Body of pancreas (tissue), 4 donors: ENCODE measurements at regions not wholly inside any gene's neighbourhood (a gene's known extent, or its start where the extent isn't known, plus 50 kb on each side); places are given as distances from the start of the nearest gene placed in this dataset.

Source experiments
- ATAC-seq: fragments of 150-250 bp; one replicate; pipeline ENCODE4 v1.9.1; 2016
- DNase-seq, 4 donors: peaks; one replicate each; pipeline ENCODE4 v3.0.0-alpha.2; 2019
- H3K27ac ChIP-seq, 4 donors: fragments of 200-600 bp; sonication (generic); 1 replicate in 3 of 4; 2 replicates in 1 of 4; pipeline versions ENCODE4 v1.5.1 to v1.6.1; 2016 to 2019; ENCODE audit warnings: mild to moderate bottlenecking in 1 of 4, mixed read lengths in 1 of 4, moderate library complexity in 1 of 4
- H3K27me3 ChIP-seq, 2 donors: fragments of 200-600 bp; sonication (generic); one replicate each; pipeline ENCODE4 v1.6.0; 2016; ENCODE audit warnings: mild to moderate bottlenecking in 1 of 2
- H3K36me3 ChIP-seq, 2 donors: fragments of 200-600 bp; sonication (generic); replicated peaks in 1 of 2; 2 replicates each; pipeline ENCODE4 v1.5.1; 2016; ENCODE audit warnings: low read depth in 2 of 2; ENCODE audit not compliant: insufficient read depth in 1 of 2
- H3K4me1 ChIP-seq: fragments of 200-600 bp; sonication (generic); one replicate; pipeline ENCODE4 v1.6.0; 2016
- H3K4me3 ChIP-seq, 2 donors: fragments of 200-600 bp; sonication (generic); 1 replicate in 1 of 2; 2 replicates in 1 of 2; pipeline ENCODE4 v1.5.1; 2016 to 2019
- H3K9me3 ChIP-seq, 3 donors: fragments of 200-600 bp; sonication (generic); 1 replicate in 2 of 3; 2 replicates in 1 of 3; pipeline ENCODE4 v1.5.1; 2016
- POLR2A ChIP-seq, 3 donors: fragments of 450-650 bp; IDR thresholded peaks; one replicate each; pipeline ENCODE4 v1.6.1; 2016; ENCODE audit warnings: antibody characterized with exemption in 3 of 3, mild to moderate bottlenecking in 2 of 3
- WGBS, 2 donors: methylation state at CpG; one replicate each; pipeline ENCODE4 v1.1.5; 2017; 5-methylcytosine and 5-hydroxymethylcytosine counted together
- intact Hi-C: fragments of 100-400 bp; cut with DNase I; formaldehyde crosslinking; loops from one replicate; pipeline ENCODE4 v1.15.1; 2023
- TF ChIP-seq, protein P1 (sequence below), 7 experiments: fragments of 450-650 bp in 4 of 7; fragments of 200-600 bp in 3 of 7; sonication (generic) in 3 of 7; IDR thresholded peaks; one replicate each; pipeline ENCODE4 v1.5.1; 2016 to 2019; ENCODE audit warnings: antibody characterized with exemption in 7 of 7

DNA sequence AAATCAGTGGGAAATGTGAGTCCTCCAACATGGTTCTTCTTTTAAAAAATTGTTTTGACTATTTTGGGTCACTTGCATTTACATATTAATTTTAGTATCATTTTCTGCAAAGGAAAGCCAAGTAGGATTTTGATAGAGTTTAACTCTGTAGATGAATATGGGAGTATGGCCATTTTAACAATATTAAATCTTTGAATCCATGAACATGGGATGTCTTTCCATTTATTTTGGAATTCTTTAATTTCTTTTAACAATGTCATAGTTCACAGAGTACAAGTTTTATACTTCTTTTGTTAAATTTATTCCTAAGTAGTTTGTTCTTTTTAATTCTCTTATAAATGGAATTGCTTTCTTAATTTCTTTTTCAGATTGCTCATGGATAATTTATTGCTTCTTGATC lies 56.5 kb upstream of the ARMC2 start:
- intact Hi-C loops = no loop called here
- DNase-seq (no peak), ATAC-seq (no peak)
- no peak overlapping the region for H3K4me3 ChIP-seq
- H3K27ac ChIP-seq = no peak overlapping the region
- H3K36me3 ChIP-seq = no peaks in the 10 kb centered on the region
- H3K9me3 ChIP-seq = no peaks in the 10 kb centered on the region
- no peak for TF ChIP-seq POLR2A (IDR thresholded peaks at IDR 0.05)
- TF ChIP-seq, protein P1, sequence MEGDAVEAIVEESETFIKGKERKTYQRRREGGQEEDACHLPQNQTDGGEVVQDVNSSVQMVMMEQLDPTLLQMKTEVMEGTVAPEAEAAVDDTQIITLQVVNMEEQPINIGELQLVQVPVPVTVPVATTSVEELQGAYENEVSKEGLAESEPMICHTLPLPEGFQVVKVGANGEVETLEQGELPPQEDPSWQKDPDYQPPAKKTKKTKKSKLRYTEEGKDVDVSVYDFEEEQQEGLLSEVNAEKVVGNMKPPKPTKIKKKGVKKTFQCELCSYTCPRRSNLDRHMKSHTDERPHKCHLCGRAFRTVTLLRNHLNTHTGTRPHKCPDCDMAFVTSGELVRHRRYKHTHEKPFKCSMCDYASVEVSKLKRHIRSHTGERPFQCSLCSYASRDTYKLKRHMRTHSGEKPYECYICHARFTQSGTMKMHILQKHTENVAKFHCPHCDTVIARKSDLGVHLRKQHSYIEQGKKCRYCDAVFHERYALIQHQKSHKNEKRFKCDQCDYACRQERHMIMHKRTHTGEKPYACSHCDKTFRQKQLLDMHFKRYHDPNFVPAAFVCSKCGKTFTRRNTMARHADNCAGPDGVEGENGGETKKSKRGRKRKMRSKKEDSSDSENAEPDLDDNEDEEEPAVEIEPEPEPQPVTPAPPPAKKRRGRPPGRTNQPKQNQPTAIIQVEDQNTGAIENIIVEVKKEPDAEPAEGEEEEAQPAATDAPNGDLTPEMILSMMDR (IDR thresholded peaks at IDR 0.05) = no peak
- no peaks in the 10 kb centered on the region for H3K27me3 ChIP-seq
- peaks cover 38% of the 10 kb centered on the region for H3K4me1 ChIP-seq

DNA sequence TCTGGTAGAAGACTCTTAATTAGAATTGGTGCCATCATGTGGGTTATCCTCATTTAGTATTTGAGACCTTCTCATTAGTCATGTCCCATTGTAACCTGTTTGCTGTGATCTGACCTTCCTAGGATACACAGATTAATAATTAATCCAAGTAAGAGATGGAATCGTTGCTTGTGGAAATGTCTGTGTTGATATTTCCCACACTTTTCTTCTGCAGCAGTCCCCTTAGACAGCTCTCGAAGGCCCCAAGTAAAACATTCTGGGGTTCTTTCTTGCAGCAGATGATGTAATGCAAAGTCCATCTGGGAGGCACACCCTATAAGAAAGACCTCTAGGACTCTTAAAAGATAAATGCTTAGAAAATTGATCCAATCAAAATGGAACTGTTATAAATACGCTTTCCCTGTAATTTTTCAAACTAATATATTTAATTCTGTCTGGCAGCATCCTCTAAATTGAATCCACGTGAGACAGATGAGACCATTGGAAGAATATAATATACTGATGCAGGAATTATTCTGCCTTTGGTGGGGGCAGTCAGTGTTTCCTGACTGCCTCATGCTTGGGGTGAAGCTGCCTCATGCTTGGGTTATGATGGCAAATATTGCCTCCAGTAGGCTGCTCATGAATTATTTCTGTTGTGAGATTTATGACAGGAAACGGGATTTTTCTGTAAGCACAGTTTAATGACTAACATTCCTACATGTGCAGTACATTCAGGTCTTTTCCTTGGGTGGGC lies 54.5 kb upstream of the ARMC2 start:
- ATAC-seq (peak; percentile 26), DNase-seq (no peak)
- Histone ChIP-seq H3K9me3 (no peaks in the 10 kb centered on the region), H3K4me1 (peaks cover 58% of the 10 kb centered on the region), H3K27me3 (no peaks in the 10 kb centered on the region), H3K36me3 (no peaks in the 10 kb centered on the region), H3K27ac (peak overlapping the region in 1 of 4 donors; percentile 22), H3K4me3 (no peak overlapping the region)
- intact Hi-C loops = no loop called here
- TF ChIP-seq POLR2A (IDR thresholded peaks at IDR 0.05) = no peak
- TF ChIP-seq, protein P1 (IDR thresholded peaks at IDR 0.05) = no peak
- WGBS, 2 donors = 33 to 48% methylated on average over 5 of the region's 5 CpGs

DNA sequence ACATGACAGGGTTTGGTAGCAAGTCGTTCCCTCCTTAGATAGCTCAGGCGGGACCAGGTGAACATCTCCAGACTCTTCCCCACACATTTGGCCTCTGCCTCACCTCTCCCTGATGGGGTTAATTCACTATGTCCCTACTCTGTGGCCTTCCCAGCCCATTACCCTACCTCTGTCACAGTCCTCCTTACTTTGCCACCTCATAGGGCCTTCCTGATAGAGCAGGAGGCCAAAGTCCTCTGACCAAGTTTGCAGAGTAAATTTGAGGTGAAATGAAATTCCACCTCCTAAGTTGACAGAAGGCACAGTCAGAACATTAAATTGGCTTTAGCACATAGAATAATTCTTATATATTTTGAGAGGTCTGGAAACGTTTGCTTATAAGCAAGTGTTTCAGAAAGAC lies 53.1 kb upstream of the ARMC2 start:
- Histone ChIP-seq H3K4me1 (peaks cover 61% of the 10 kb centered on the region), H3K27ac (peak overlapping the region in 3 of 4 donors; percentile 40 to 62 (median 48)), H3K27me3 (no peaks in the 10 kb centered on the region), H3K9me3 (no peaks in the 10 kb centered on the region), H3K4me3 (no peak overlapping the region), H3K36me3 (no peaks in the 10 kb centered on the region)
- 46 to 48% methylated on average over 3 of the region's 3 CpGs for WGBS, 2 donors
- intact Hi-C loops = no loop called here
- TF ChIP-seq POLR2A (IDR thresholded peaks at IDR 0.05) = no peak
- TF ChIP-seq, protein P1 (IDR thresholded peaks at IDR 0.05) = no peak
- no peak for DNase-seq
- no peak for ATAC-seq

GRCh38 chr6:108795814-108796213 lies 52.4 kb upstream of the ARMC2 start:
- 65 to 71% methylated on average over 5 of the region's 5 CpGs for WGBS, 2 donors
- Histone ChIP-seq H3K4me1 (peaks cover 61% of the 10 kb centered on the region), H3K9me3 (no peaks in the 10 kb centered on the region), H3K4me3 (no peak overlapping the region), H3K27me3 (no peaks in the 10 kb centered on the region), H3K36me3 (no peaks in the 10 kb centered on the region), H3K27ac (peak overlapping the region in 2 of 4 donors; percentile 44 to 48)
- intact Hi-C loops = no loop called here
- DNase-seq (no peak), ATAC-seq (no peak)
- TF ChIP-seq POLR2A (IDR thresholded peaks at IDR 0.05) = no peak
- TF ChIP-seq, protein P1 (IDR thresholded peaks at IDR 0.05) = no peak

- peak in 1 of 4 donors; percentile 57 for DNase-seq
Observed at GRCh38 chr6:108796875-108797274, 51.3 kb upstream of the ARMC2 start.

More at GRCh38 chr6:108796875-108797274, 51.3 kb upstream of the ARMC2 start:
- ATAC-seq = no peak
- Histone ChIP-seq H3K36me3 (no peaks in the 10 kb centered on the region), H3K4me3 (no peak overlapping the region), H3K9me3 (no peaks in the 10 kb centered on the region), H3K27ac (peak overlapping the region in 2 of 4 donors; percentile 22 to 72), H3K4me1 (peaks cover 61% of the 10 kb centered on the region), H3K27me3 (no peaks in the 10 kb centered on the region)
- intact Hi-C loops = no loop called here
- TF ChIP-seq POLR2A (IDR thresholded peaks at IDR 0.05) = no peak
- TF ChIP-seq, protein P1 (IDR thresholded peaks at IDR 0.05) = no peak
- WGBS, 2 donors = 27 to 28% methylated on average over 3 of the region's 3 CpGs
